ENCODE measurements at regions not wholly inside any gene's neighbourhood (a gene's known extent, or its start where the extent isn't known, plus 50 kb on each side); places are given as distances from the start of the nearest gene placed in this dataset.

- DNase-seq (ENCODE audit: low read depth), result no peak
These were observed 416.0 kb downstream of the SHQ1 start for GRCh38 chr3:72432246-72432645.

DNA sequence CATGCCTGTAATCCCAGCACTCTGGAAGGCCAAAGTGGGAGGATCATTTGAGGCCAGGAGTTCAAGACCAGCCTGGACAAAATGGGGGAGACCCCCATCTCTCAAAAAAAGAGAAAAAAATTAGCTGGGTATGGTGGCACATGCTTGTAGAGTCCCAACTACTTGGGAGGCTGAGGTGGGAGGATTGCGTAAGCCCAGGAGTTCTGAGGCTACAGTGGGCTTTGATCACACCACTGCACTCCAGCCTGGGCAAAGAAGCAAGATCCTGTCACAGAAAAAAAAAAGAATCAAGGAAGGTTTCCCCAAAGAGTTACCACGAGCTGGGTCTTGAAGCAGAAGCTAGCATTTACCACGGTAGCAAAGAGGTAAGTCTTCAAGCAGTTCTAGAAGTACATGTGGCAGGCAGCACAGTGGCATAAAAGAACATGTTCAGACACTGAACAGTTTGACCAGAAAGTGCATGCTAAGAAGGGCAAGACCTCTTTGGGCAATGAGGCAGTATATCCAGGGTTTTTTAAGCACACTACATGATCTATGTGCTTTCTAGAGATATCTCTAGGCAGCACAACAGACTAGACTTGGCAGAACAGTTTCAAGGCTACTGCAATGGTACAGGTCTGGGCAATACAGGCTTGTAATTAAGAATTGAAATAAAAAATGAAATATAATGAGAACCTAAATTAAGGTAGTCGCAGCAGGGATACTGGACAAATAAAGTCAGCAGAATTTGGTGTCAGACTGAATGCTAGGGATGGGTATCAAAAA lies 418.5 kb downstream of the SHQ1 start:
- DNase-seq (ENCODE audit: low read depth), result no peak

- DNase-seq (ENCODE audit: low read depth), result no peak
These were observed 419.4 kb downstream of the SHQ1 start for GRCh38 chr3:72428803-72429202.

- DNase-seq (ENCODE audit: low read depth), result no peak
These were observed 420.6 kb downstream of the SHQ1 start for GRCh38 chr3:72427624-72428023.

DNA sequence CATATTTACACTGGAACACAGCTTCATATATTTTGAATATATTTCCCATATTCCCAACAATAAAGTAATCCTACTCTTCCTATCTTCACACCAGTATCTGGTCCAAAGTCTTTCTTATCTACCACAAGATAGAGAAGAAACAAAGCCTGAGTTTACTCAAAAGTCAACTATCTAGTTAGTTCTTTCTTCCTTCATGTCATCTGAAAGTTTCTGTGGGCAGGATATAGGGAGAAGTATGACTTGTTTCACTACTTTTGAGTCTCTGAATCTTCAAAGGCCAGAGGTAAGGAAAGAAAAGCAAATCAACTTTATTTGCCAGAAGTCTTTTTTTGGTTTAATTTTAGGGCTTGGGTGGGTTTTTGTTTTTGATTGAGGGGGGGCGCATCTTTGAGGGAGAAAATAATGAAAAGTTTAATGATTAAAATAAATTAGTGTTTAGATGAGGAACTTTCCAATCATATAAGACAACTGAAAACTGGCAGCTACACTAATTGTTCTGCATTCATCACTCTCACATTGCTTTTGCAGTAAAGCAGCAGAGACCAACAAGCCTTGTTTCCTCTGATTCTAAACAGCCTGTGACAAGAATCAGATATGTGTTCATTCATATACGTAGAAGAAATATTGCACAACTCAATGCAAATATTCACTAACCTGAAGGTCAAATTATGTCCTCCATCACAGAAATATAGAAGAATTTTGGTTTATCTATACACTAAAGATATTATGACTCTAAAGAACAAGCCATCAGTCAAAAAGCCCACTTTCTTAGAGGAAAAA lies 421.4 kb downstream of the SHQ1 start:
- no peak for DNase-seq (ENCODE audit: low read depth)

DNA sequence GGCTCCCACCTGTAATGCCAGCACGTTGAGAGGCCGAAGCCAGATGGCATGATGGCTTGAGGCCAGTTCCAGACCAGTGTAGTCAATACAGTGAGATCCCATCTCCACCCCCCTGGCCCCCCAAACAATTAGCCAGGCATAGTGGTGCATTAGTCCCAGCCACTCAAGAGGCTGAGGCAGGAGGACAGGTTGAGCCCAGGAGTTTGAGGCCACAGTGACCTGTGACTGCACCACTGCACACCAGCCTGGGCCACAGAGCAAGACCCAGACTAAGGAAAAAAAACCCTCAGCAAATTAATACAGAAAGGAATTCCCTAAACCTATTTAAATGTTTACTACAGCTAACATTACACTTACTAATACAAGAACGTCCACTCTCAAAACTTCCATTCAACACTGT lies 424.6 kb downstream of the SHQ1 start:
- DNase-seq (ENCODE audit: low read depth), result no peak

- no peak for DNase-seq (ENCODE audit: low read depth)
These were observed 426.5 kb downstream of the SHQ1 start for GRCh38 chr3:72421786-72422185.

GRCh38 chr3:72421126-72421525 lies 427.1 kb downstream of the SHQ1 start:
- no peak for DNase-seq (ENCODE audit: low read depth)

DNA sequence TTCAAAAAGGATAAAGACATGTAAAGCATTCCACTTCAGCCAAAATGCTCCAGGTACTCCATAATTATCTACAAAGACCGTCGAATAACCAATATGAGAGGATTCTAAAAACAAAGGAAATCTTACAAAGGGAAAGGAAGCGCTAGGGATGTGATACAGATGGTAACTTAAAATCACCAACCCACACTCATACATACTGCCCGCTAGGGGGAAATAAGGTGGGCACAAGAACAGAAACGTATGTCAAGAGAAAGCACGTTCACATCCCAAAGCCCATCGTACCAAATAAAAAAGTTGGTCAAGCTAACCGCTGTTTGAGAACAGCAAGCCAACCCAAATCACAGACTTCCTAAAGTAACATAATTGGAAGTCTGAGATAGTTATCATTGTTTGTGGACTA lies 429.4 kb downstream of the SHQ1 start:
- no peak for DNase-seq (ENCODE audit: low read depth)

DNA sequence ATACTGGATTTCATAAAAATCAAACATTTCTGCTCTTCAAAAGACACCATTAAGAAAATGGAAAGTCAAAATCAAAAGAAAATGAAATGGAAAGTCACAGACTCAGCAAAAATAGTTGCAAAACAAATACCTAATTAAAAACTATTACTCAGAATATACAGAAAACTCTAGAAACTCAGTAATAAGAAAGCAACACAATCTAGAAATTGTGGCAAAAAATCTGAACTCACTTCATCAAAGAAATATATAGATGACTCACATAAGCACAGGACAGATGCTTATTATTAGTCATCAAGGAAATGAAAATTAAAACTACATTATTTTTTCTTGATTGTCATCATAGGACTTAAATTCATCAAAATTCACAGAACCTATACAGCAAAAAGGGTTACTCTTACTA lies 430.0 kb downstream of the SHQ1 start:
- no peak for DNase-seq (ENCODE audit: low read depth)

DNA sequence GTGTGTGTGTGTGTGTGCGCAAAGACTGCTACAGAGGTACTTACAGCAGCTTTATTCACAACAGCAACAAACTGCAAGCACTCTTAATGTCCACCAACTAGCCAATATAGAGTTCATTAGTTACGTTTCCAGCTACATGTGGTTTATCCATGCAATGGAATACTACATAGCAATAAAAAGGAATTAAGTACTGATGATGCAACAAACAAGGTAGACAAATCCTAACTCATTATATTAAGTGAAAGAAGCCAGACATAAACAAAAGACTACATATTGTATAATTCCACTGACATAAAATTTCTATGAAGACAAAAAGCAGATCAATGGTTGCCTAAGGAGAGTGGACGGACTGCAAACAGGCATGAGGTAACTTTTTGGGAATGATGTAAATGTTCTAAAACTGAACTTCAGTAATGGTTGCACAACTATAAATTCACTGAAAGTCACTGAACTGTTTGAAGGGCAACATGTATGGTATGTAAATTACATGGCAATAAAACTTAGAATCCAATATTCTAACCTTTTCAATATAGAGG lies 433.7 kb downstream of the SHQ1 start:
- DNase-seq (ENCODE audit: low read depth), result no peak

DNA sequence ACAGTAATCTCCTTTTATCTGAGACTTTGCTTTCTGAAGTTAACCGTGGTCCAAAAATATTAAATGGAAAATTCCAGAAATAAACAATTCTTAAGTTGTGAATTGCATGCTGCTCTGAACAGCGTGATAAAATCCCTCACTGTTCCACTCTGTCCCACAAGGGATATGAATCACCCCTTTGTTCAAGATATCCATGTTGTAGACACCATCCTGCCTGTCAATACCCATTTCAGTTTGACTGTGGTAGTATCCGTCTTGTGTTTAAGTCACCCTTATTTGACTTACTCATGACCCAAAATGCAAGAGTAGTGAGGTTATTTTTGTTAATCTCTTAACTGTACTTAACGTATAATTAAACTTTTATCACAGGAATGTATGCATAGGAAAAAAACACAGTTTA lies 435.0 kb downstream of the SHQ1 start:
- DNase-seq (ENCODE audit: low read depth), result no peak

DNA sequence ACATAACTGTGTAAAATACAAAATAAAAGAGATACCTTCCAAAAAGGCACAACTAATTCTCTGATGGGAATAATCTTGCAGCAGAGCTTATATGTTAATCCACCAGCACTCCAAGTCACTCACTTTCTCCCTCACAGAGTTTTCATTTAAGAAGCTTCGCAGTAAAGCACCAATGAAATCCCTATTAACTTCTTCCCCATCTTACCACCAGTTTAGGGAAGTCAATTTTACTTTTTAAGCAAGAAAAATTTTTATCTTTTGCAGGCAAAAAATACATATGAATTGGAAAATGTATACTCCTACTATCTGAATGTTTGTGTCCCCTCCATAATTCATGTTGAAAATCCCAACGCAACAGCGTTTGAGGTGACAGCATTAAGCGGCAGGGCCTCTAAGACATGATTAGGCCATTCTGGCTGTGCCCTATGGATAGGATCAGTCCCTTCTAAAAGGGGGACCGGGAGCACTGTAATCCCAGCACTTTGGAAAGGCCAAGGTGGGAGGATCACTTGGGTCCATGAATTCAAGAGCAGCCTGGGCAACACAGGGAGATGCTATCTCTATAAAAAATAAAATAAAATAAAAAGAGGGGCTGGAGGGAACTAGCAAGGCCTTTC lies 435.8 kb downstream of the SHQ1 start:
- DNase-seq (ENCODE audit: low read depth), result no peak

DNA sequence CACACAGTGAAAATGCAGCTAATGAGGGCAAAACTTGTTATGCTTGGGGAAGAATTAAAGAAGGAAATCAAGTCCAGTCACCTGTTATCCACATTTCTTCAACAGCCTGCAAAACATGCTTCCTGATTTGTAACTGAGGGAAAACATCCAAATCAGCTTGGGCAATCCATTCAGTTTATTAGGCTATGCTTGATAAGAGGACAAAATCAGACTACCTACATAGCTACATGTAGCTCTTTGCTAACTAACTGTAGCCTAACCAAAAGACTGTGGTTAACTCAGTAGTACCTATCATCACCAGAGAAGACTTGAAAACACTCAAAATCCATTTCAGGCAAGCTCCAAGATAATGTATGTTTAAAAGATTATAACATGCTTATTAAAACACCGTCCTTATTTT lies 436.4 kb downstream of the SHQ1 start:
- no peak for DNase-seq (ENCODE audit: low read depth)

DNA sequence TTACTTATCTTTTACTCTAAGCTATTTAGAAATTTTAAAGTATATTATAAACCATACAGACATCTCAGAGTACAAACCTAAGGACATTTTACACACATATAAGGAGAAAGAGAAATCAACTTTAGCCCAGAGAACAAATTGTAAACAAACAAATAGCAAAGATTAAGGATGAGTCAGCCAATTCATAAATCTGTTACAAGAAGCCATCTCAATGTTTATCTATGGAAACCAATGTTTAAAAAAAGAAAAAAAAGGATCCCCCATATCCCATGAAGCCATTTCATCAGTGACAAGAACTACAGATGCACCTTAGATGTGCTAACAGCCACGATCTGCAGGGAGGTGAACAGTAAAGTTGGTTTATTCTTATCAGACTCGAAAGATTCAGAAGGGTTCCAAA lies 437.1 kb downstream of the SHQ1 start:
- DNase-seq (ENCODE audit: low read depth), result no peak

DNA sequence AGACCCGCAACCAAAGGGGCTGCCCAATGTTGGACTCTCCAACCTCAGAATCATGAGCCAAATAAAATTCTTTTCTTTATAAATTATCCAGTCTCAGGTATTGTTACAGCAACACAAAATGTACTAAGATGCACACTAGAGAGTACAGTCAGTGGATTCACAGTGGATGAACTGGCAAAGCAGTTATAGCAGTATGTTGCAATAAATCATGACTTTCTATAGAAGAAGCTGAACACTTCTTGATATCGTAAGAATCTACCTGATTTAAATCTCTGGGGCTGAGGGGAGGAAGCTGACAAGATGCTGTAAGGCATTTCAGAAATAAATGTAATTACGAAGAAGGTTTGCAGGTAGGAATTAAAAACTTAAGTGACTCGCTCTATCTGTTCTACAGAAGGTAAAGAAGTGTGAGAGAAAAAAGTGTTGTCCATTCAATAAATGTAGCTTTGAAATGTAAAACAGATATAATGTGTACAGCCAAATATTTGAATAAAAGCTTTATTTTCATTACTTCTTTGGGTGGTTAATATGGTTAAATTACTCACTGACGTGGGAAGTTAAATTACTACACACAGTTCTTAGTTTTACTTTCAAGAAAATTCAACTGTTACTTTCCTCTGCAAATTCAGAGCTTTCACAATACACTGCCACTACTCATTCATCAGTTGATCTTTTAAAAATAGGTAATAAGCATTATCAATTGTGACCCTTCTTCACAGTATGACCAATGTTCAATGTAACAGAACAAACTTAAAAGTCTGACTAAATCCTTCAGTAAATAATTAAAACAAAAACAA lies 439.1 kb downstream of the SHQ1 start:
- DNase-seq (ENCODE audit: low read depth), result no peak

DNA sequence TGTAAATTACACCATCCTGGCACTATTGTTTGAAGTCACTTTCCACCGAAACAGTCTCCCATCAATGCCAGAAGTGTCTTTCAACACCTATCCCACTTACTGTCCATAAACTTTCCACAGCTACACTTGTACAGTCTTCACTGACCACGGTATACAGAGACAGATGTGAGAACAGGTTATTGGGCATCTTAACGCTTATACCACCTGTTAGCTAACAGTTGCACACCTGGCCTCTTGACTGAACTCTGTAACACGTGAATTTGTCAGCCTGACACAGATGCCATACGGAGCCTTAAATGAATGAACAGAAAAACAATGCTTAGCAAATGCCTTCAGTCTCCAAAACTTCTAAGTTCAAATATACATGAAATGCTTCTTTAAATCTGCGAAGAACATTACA lies 440.5 kb downstream of the SHQ1 start:
- DNase-seq (ENCODE audit: low read depth), result no peak

DNA sequence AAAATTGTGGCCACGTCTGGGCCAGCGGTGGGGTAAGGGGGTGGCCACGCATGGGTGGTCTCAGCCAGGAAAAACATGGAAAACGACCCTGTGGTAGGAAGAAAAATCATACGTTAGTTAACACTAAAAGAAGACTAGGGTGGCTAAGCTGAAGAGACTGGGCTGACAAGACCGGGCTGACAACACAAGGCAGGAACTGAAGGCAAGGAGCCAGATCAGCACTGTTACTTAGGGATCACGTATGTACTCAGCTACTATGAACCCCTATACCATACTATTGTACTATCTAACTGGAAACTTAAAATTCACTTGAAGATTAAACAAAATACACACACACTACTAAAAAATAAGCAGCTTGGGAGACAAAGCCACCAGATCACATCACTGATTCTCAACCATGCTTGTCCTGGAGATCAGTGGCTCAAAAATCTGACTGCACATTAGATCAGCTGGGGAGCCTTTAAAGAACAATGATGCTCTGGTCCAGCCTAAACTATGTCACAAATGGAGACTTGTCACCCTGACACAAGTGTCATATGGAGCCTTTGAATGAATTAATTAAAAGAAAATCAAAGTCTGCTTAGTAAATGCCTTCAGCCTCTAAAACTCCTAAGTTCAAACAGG lies 442.2 kb downstream of the SHQ1 start:
- DNase-seq (ENCODE audit: low read depth), result no peak

- DNase-seq (ENCODE audit: low read depth), result no peak
These were observed 447.2 kb downstream of the SHQ1 start for GRCh38 chr3:72401005-72401545.

GRCh38 chr3:72398781-72399180 lies 449.5 kb downstream of the SHQ1 start:
- no peak for DNase-seq (ENCODE audit: low read depth)

- no peak for DNase-seq (ENCODE audit: low read depth)
These were observed 450.7 kb downstream of the SHQ1 start for GRCh38 chr3:72397586-72397985.
